Adrenal gland (tissue), 5 donors: ENCODE measurements at regions not wholly inside any gene's neighbourhood (a gene's known extent, or its start where the extent isn't known, plus 50 kb on each side); places are given as distances from the start of the nearest gene placed in this dataset.

Experiments used
- CTCF ChIP-seq, 6 experiments: fragments of 450-650 bp in 4 of 6; fragments of 200-600 bp in 2 of 6; sonication (generic) in 1 of 6; IDR thresholded peaks; 1 replicate in 5 of 6; 2 replicates in 1 of 6; pipeline versions ENCODE4 v1.5.1 to v1.8.0; 2016 to 2021; ENCODE audit warnings: antibody characterized with exemption in 6 of 6, mild to moderate bottlenecking in 2 of 6, moderate library complexity in 1 of 6
- POLR2A ChIP-seq, 2 donors: fragments of 450-650 bp; IDR thresholded peaks; one replicate each; pipeline ENCODE4 v1.6.1; 2017; ENCODE audit warnings: antibody characterized with exemption in 2 of 2, mild to moderate bottlenecking in 2 of 2, moderate library complexity in 1 of 2
- donor health status: DM: no; HTN: no; CAD: no.

- no peak for TF ChIP-seq CTCF (IDR thresholded peaks at IDR 0.05)
- no peak for TF ChIP-seq POLR2A (IDR thresholded peaks at IDR 0.05)
These were observed 98.4 kb upstream of the SPACA1 start for GRCh38 chr6:87949194-87949593.
